HFF-Myc (cell line): ENCODE measurements at regions not wholly inside any gene's neighbourhood (a gene's known extent, or its start where the extent isn't known, plus 50 kb on each side); places are given as distances from the start of the nearest gene placed in this dataset.

ENCODE experiments used
- DNase-seq: peaks from one replicate; pipeline ENCODE4 v3.0.0-alpha.2; 2011; ENCODE audit warnings: low read depth; ENCODE audit errors: extremely low read depth
- H3K4me3 ChIP-seq: replicated peaks from 2 replicates; pipeline ENCODE4 v1.5.1; 2011; ENCODE audit warnings: low read depth, mild to moderate bottlenecking, control low read depth, low read length
- CTCF ChIP-seq: IDR thresholded peaks from 2 replicates; pipeline ENCODE4 v1.5.1; 2012; ENCODE audit warnings: mild to moderate bottlenecking, low read depth, low read length, control low read depth; ENCODE audit errors: missing control alignments

DNA sequence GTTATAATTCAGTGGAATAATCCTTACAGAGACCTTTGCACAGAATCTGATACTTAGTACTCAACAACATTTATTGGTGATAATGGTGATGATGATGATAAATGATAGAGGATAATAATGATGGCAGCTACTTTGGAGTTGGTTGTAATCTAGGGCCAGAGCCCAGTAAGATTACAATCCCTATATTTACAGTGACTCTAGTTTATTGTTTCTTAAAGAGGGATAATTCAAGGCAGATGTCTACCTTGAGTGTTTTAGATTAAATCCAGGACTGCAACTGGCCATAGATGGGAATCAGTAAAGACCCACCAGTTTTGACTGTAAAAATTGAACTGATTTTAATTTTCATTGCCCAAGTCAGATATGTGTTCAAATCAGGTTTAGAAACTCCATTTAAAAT is 813.9 kb upstream of the CNTNAP5 start:
- DNase-seq: no peak
- TF ChIP-seq CTCF: no peak
- no peak overlapping the region for H3K4me3 ChIP-seq

DNA sequence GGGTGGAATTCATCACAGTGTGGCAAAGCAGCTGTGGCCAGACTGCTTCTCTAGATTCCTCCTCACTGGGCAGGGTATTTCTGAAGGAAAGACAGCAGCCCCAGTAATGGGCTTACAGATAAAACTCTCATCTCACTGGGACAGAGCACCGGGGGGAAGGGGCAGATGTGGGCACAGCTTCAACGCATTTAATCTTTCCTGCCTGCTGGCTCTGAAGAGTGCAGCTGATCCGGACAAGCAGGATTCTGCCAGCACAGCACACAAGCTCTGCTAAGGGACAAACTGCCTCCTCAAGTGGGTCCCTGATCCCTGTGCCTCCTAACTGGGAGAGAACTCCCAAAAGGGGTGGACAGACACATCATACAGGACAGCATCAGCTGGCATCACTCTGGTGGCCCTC is 779.9 kb upstream of the CNTNAP5 start:
- no peak overlapping the region for H3K4me3 ChIP-seq
- no peak for DNase-seq
- TF ChIP-seq CTCF: no peak

DNA sequence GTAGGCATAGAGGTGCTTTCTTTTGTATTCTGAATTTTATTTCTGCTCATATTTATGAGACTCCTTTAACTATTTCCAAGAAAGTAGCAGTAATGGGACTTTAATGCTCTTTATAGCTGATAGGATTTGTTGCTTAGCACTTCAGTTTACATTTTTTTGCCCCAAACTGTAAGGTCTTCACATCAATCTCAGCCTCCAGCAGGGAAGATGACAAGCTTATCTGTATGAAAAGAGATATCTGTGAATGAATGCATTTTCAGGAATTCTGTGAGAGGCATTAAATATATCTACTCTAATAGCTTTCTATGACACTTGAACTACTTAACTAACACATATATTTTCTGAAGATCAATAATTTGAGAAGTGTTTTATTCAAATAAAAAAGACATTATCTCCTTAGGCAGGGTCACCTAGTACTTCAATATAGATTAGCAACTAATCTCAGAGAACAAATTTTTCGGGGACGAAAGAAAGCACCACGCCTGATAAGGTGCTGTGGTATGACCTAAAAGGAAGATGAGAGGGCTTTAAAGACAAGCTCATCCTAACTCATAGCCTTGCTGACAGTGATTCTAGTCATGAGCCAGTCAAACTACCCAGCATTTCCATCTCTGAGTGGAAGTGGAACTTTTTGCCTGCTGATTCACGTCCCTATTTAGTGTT is 766.1 kb upstream of the CNTNAP5 start:
- no peak overlapping the region for H3K4me3 ChIP-seq
- TF ChIP-seq CTCF: no peak
- DNase-seq: no peak

GRCh38 chr2:123262856-123263255 is 762.2 kb upstream of the CNTNAP5 start:
- no peak for TF ChIP-seq CTCF

GRCh38 chr2:123283431-123283830 is 741.7 kb upstream of the CNTNAP5 start:
- DNase-seq: no peak
- no peak overlapping the region for H3K4me3 ChIP-seq
- TF ChIP-seq CTCF: no peak

More at GRCh38 chr2:123262856-123263255, 762.2 kb upstream of the CNTNAP5 start:
- H3K4me3 ChIP-seq: no peak overlapping the region
- DNase-seq: no peak

DNA sequence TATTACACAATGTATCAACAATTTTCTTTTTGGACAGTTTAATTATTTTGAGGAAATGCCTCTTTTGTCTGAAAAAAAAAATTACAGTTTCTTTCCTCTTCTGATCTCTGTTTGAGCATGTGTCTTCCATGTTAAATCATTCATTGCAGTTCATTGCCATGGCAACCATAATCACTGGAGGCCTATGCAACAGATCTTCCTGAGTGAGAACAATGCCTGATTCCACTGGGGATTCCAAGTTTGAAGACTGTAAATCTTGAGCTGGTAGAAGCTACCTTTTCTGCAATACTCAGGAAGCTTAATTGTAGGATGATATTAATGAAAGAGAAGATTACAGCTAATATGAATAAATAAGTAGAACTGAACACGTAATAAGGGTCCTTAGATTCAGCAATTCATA is 721.4 kb upstream of the CNTNAP5 start:
- no peak for TF ChIP-seq CTCF
- no peak overlapping the region for H3K4me3 ChIP-seq
- DNase-seq: no peak
